ENCODE measurements at regions not wholly inside any gene's neighbourhood (a gene's known extent, or its start where the extent isn't known, plus 50 kb on each side); places are given as distances from the start of the nearest gene placed in this dataset.
"Not testable (repeated sequence)": the region's sequence is repeated elsewhere in the genome, so short reads cannot be mapped to it uniquely, and the experiment has no call there.

DNA sequence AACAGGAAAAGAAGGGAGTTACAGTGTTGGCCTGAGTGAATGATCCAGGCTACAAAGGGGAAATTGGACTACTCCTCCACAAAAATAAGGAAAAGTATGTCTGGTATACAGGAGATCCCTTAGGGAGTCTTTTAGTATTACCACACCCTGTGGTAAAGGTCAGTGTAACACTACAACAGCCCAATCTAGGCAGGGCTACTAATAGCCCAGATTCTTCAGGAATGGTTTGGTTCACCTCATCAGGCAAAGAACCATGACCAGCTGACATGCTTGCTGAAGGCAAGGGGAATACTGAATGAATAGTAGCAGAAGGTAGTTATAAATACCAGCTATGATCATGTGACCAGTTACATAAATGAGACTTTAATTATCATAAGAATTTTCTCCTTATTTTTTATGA lies 372.6 kb upstream of the ATP11B start:
- DNase-seq: no peak

GRCh38 chr3:182424006-182424405 lies 369.3 kb upstream of the ATP11B start:
- no peak for DNase-seq

- DNase-seq: not testable (repeated sequence)
Observed at GRCh38 chr3:182425926-182426718, 367.2 kb upstream of the ATP11B start.

GRCh38 chr3:182431972-182432371 lies 361.3 kb upstream of the ATP11B start:
- DNase-seq: not testable (repeated sequence)

- DNase-seq: no peak
Observed at GRCh38 chr3:182435860-182436259, 357.4 kb upstream of the ATP11B start.

DNA sequence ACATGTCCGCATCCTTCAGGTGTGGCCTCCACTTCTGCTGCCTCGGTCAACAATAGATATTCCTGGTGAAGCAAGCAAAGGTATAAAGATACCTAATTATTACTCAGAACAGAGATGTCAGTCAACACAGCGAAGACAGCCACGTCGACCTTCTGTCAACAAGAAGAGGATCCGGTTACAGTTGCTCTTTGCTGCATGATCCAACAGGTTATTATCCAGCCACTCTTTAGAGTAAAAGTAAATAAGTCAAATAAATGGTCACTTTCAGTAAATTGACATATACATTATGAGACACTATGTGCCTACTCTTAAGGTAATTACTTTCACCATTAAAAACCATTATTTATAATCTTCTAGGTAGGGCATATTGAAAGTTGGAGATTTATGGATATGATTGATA lies 356.8 kb upstream of the ATP11B start:
- no peak for DNase-seq

DNA sequence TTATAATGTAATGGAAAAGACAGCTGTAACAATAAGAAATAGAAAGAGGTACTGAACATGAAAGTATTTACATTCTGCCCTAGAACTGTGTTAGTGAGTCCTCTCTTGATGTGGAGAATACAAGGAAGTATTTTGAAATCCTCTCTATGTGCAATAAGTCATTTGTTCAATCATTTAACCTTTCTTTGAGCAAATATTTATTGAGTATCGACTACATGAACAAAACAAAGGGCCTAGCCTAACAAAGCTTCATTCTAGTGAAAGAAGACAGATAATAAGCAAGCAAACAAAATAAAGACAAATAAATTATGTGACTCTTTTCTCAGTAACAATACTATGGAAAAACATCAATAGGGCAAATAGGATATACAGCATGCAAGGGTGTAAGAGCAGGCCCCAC lies 354.9 kb upstream of the ATP11B start:
- DNase-seq: no peak

- DNase-seq: no peak
Observed at GRCh38 chr3:182440101-182440500, 353.2 kb upstream of the ATP11B start.

GRCh38 chr3:182445576-182445975 lies 347.7 kb upstream of the ATP11B start:
- DNase-seq: no peak

DNA sequence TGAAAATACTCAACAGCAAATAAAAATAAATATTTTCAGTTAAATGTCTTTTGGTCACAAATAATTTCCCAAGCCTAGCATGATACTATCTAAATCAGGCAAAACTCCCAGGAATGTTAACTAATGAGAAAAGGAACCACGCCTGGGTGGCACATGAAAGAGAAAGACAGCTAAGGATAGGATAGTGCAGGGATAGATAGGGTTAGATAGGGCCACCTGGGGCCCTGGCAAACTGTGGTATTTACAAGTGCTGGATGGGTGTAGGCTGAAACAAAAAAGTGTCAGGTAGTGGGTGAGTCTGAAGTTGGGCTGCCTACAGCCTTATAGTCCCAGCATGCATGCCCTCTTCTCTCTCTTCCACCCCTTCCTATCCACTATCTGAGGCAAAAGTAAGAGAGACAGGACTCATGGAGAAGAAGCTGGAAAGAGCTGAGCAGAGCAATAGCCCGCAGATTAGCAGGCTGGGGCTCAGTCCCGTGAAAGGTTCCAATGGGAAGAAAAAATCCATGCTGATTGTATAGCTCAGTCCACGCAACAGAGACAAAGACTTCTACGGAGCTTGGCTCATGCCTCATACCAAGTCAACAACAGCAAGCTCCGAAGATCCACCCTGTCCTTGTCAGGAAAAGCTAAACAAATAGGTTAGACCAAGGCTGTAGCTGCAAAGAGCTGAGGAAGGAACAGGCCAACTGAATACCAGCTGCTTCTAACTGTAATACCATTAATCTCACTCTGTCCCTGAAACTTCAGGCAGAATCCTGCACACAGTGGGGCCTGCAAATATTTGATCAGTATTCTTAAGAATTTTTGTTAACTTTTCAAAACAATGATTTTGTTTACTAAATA lies 342.1 kb upstream of the ATP11B start:
- no peak for DNase-seq

GRCh38 chr3:182451871-182452270 lies 341.4 kb upstream of the ATP11B start:
- peak in 1 of 2 experiments; percentile 52 for DNase-seq

DNA sequence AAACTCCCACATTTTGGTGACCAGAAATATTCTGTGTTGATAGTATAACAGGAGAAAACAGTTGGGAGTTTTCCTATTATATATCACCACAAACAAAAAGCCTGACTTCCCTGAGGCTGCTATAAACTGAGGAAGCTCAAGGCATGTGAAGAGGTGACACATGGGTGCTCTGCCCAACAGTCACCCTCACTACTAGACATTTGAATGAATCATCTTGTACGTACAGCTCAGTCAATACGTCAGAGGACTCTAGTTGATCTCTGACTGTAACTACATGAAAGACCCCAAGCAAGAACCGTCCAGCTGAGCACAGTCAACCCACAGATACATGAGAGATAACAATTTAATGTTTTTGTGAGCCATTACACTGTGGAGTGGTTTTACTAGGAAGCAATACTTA lies 338.3 kb upstream of the ATP11B start:
- no peak for DNase-seq

GRCh38 chr3:182460303-182460702 lies 333.0 kb upstream of the ATP11B start:
- DNase-seq: no peak

DNA sequence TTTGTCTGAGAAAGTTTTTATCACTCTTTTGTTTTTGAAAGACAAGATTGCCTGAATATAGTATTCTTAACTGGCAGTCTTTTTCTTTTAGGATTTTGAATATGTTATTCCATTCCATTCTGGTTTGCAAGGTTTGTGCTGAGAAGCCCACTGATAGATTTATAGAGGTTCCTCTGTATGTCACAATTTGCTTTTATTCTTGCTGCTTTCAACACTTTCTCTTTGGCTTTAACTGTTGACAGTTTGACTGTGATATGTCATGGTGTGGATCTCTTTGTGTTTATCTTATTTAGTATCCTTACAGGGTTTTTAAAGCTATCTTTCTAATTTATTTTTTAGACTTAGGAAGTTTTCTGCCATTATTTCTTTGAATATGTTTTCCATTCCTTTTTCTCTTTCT lies 331.2 kb upstream of the ATP11B start:
- DNase-seq: no peak

- peak in 1 of 2 experiments; percentile 11 for DNase-seq
Observed at GRCh38 chr3:182464513-182465145, 328.7 kb upstream of the ATP11B start.

GRCh38 chr3:182465301-182466185 lies 327.8 kb upstream of the ATP11B start:
- no peak for DNase-seq

DNA sequence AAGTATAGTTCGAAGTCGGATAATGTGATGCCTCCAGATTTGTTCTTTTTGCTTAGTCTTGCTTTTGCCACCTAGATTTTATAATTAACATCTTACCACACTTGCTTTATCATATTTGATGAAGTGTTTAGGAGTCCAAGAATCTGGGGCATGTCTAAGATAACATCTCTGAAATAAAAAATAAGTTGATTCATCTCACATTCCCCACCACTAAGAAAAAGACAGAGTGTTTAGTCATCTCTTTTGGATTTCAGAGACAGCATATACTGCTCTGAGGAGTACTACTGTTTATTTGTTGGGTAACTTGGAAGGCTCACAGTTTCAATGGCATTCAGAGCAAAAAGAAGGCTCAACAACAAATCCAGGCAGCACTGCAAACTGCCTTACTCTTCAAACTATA lies 324.2 kb upstream of the ATP11B start:
- DNase-seq: no peak

- DNase-seq: no peak
Observed at GRCh38 chr3:182470187-182470586, 323.1 kb upstream of the ATP11B start.

- no peak for DNase-seq
Observed at GRCh38 chr3:182473191-182473710, 320.1 kb upstream of the ATP11B start.

- no peak for DNase-seq
Observed at GRCh38 chr3:182478369-182478768, 314.9 kb upstream of the ATP11B start.

DNA sequence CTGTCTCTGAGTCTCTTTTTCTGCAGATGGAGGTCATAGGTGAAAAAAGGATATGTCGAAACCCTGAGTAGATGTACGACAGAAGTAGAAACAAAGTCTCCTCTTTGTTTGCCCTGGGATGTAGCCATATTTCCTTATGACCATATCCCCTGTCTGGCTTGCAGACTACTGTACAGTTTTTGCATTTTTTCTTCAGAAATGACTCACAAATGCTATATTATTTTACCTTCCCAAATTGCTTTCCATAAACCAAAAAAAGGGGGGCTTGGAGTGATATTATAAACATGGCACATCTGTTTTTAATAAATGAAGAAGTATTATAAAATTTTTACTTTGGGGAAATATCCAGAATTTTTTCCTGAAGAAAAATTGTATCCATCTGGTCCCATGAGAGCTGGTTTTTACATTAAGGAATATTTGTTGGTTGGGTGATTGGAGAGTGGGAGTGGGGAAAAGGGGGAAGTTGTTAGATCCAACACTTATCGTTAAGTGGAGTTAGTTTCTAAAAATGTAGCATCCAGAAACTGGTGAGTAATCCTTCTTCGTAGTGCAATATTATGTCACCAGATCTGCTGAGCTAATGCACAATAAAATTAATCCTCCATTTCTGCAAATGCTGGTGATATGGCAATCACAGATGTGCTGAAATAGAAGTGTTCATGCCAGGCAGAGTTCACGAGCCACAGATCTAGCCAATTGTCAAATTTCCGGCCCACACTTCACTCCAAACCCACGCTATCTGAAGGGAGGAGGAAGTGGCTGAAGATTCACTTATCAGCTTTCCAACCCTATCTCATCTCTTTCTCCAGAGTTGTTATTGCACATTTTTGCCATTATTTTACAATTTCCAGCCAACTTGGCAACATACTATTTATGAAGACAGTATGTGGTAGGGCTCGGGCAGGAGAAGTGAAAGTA lies 313.6 kb upstream of the ATP11B start:
- no peak for DNase-seq

All from NCI-H524 (cell line).